ENCODE measurements at regions not wholly inside any gene's neighbourhood (a gene's known extent, or its start where the extent isn't known, plus 50 kb on each side); places are given as distances from the start of the nearest gene placed in this dataset.

- TF ChIP-seq ZFP69B (tag by site-specific recombination; IDR thresholded peaks at IDR 0.05) (no peak), MEIS1 (CRISPR knock-in tag; IDR thresholded peaks at IDR 0.05; ENCODE audit: borderline replicate concordance) (no peak), ZEB2 (tag by site-specific recombination; IDR thresholded peaks at IDR 0.05) (no peak), ZBTB7A (tag by site-specific recombination; IDR thresholded peaks at IDR 0.05; ENCODE audit: low read depth) (no peak), ZBTB17 (tag by site-specific recombination; IDR thresholded peaks at IDR 0.05) (no peak), RBAK (tag by site-specific recombination; IDR thresholded peaks at IDR 0.05) (no peak), ZNF558 (tag by site-specific recombination; IDR thresholded peaks at IDR 0.05) (no peak), ZNF335 (tag by site-specific recombination; conservative IDR thresholded peaks at IDR 0.05) (no peak), ZNF132 (tag by site-specific recombination; IDR thresholded peaks at IDR 0.05; ENCODE audit: borderline replicate concordance) (no peak), ZNF548 (tag by site-specific recombination; IDR thresholded peaks at IDR 0.05) (no peak), ZNF155 (tag by site-specific recombination; IDR thresholded peaks at IDR 0.05) (no peak), ZNF629 (tag by site-specific recombination; IDR thresholded peaks at IDR 0.05) (no peak), ZNF777 (tag by site-specific recombination; IDR thresholded peaks at IDR 0.05; ENCODE audit: borderline replicate concordance) (no peak), ZNF624 (tag by site-specific recombination; IDR thresholded peaks at IDR 0.05) (no peak), ZBTB8A (tag by site-specific recombination; IDR thresholded peaks at IDR 0.05) (no peak), TCF7L2 (IDR thresholded peaks at IDR 0.05; ENCODE audit: borderline replicate concordance, low read depth, low read length) (no peak), ZNF544 (tag by site-specific recombination; IDR thresholded peaks at IDR 0.05) (no peak)
- TF ChIP-seq, protein P1, sequence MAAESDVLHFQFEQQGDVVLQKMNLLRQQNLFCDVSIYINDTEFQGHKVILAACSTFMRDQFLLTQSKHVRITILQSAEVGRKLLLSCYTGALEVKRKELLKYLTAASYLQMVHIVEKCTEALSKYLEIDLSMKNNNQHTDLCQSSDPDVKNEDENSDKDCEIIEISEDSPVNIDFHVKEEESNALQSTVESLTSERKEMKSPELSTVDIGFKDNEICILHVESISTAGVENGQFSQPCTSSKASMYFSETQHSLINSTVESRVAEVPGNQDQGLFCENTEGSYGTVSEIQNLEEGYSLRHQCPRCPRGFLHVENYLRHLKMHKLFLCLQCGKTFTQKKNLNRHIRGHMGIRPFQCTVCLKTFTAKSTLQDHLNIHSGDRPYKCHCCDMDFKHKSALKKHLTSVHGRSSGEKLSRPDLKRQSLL (tag by site-specific recombination; IDR thresholded peaks at IDR 0.05): no peak
- TF ChIP-seq, protein P2, sequence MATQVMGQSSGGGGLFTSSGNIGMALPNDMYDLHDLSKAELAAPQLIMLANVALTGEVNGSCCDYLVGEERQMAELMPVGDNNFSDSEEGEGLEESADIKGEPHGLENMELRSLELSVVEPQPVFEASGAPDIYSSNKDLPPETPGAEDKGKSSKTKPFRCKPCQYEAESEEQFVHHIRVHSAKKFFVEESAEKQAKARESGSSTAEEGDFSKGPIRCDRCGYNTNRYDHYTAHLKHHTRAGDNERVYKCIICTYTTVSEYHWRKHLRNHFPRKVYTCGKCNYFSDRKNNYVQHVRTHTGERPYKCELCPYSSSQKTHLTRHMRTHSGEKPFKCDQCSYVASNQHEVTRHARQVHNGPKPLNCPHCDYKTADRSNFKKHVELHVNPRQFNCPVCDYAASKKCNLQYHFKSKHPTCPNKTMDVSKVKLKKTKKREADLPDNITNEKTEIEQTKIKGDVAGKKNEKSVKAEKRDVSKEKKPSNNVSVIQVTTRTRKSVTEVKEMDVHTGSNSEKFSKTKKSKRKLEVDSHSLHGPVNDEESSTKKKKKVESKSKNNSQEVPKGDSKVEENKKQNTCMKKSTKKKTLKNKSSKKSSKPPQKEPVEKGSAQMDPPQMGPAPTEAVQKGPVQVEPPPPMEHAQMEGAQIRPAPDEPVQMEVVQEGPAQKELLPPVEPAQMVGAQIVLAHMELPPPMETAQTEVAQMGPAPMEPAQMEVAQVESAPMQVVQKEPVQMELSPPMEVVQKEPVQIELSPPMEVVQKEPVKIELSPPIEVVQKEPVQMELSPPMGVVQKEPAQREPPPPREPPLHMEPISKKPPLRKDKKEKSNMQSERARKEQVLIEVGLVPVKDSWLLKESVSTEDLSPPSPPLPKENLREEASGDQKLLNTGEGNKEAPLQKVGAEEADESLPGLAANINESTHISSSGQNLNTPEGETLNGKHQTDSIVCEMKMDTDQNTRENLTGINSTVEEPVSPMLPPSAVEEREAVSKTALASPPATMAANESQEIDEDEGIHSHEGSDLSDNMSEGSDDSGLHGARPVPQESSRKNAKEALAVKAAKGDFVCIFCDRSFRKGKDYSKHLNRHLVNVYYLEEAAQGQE (tag by site-specific recombination; IDR thresholded peaks at IDR 0.05): no peak
- Histone ChIP-seq H3K4me3 (ENCODE audit: low read depth, low read length) (no peak overlapping the region), H3K9me3 (ENCODE audit: control insufficient read depth, insufficient read depth, low read depth, low read length) (no peaks in the 10 kb centered on the region), H3K36me3 (ENCODE audit: control insufficient read depth in 2 of 2, insufficient read depth in 1 of 2, low read length in 2 of 2) (no peaks in the 10 kb centered on the region), H3K4me1 (ENCODE audit: control insufficient read depth, insufficient read depth, low read length) (no peaks in the 10 kb centered on the region; the same call in 1 of the 2 replicates), H3K27ac (ENCODE audit: extremely low read depth, low read depth, low read length) (no peak overlapping the region)
- POLR2A ChIA-PET: no interaction called here
- CTCF ChIA-PET: interaction anchor here (1.0 kb wide), 1 partner anchor 19 kb away, joined by 4 read pairs; no protein-coding TSS in a partner anchor
These were observed 154.9 kb downstream of the NDUFA10 start for GRCh38 chr2:239870276-239870675.

- H3K36me3 ChIP-seq (ENCODE audit: control insufficient read depth in 2 of 2, insufficient read depth in 1 of 2, low read length in 2 of 2): no peaks in the 10 kb centered on the region
- no peak overlapping the region for H3K27ac ChIP-seq (ENCODE audit: extremely low read depth, low read depth, low read length)
- H3K9me3 ChIP-seq (ENCODE audit: control insufficient read depth, insufficient read depth, low read depth, low read length): no peaks in the 10 kb centered on the region
- TF ChIP-seq ZNF707 (tag by site-specific recombination; IDR thresholded peaks at IDR 0.05): no peak
- H3K4me1 ChIP-seq (ENCODE audit: control insufficient read depth, insufficient read depth, low read length): no peaks in the 10 kb centered on the region; the same call in 1 of the 2 replicates
- ChIA-PET CTCF (no interaction called here), POLR2A (no interaction called here)
- H3K4me3 ChIP-seq (ENCODE audit: low read depth, low read length): no peak overlapping the region
These were observed 155.6 kb downstream of the NDUFA10 start for GRCh38 chr2:239869272-239870155.

Data from HEK293 (cell line).